ENCODE measurements at regions not wholly inside any gene's neighbourhood (a gene's known extent, or its start where the extent isn't known, plus 50 kb on each side); places are given as distances from the start of the nearest gene placed in this dataset.

- Histone ChIP-seq H4K5ac (ENCODE audit: low read depth, low read length) (no peak overlapping the region), H2AFZ (replicated peaks; ENCODE audit: low read length, poor library complexity) (no peak overlapping the region), H3K27me3 (ENCODE audit: control insufficient read depth, insufficient read depth, low read length) (peaks cover 13% of the 10 kb centered on the region), H2BK15ac (ENCODE audit: low read depth, low read length) (no peak overlapping the region), H3K27ac (ENCODE audit: insufficient read depth, low read length) (no peak overlapping the region), H2AK9ac (replicated peaks; ENCODE audit: low read depth, low read length, poor library complexity) (no peak overlapping the region), H3K4me1 (ENCODE audit: control insufficient read depth, insufficient read depth, low read length) (no peaks in the 10 kb centered on the region), H2BK5ac (ENCODE audit: low read depth, low read length, poor library complexity, severe bottlenecking) (no peak overlapping the region), H3K9me1 (ENCODE audit: insufficient read depth, low read length) (no peaks in the 10 kb centered on the region), H3K14ac (replicated peaks; ENCODE audit: low read depth, low read length) (no peak overlapping the region), H4K20me1 (ENCODE audit: insufficient read depth, low read length) (no peaks in the 10 kb centered on the region), H3K79me1 (ENCODE audit: low read depth in 1 of 2, low read length in 2 of 2) (no peaks in the 10 kb centered on the region), H3K9me3 (ENCODE audit: control insufficient read depth, insufficient read depth, low read length) (no peaks in the 10 kb centered on the region), H3K9ac (ENCODE audit: low read depth, low read length) (no peak overlapping the region), H3K4me2 (ENCODE audit: low read depth, low read length) (no peak overlapping the region), H3K18ac (ENCODE audit: low read depth, low read length) (no peak overlapping the region), H4K91ac (ENCODE audit: insufficient read depth, low read depth, low read length) (no peak overlapping the region), H2BK120ac (ENCODE audit: low read depth, low read length) (no peak overlapping the region), H3K4ac (ENCODE audit: low read depth, low read length) (no peak overlapping the region), H2BK20ac (ENCODE audit: low read depth, low read length) (no peak overlapping the region), H2AK5ac (ENCODE audit: low read depth, low read length) (no peak overlapping the region), H3K36me3 (ENCODE audit: control insufficient read depth, insufficient read depth, low read length) (no peaks in the 10 kb centered on the region), H3K4me3 (ENCODE audit: insufficient read depth, low read depth, low read length) (no peak overlapping the region), H4K8ac (ENCODE audit: low read depth in 2 of 2, low read length in 2 of 2) (no peak overlapping the region), H3K56ac (ENCODE audit: extremely low read depth, insufficient read depth, low read length) (no peak overlapping the region), H3K23ac (ENCODE audit: low read depth, low read length) (no peak overlapping the region)
- no CpG with 5 or more reads among the region's 6 CpGs for WGBS, 2 experiments (ENCODE audit: extremely low coverage in 2 of 2, insufficient read length in 1 of 2)
- no TSS peak for BruUV-seq (replicated peaks)
- no peak for DNase-seq
- no peak for ATAC-seq (ENCODE audit: low read depth)
- ChIA-PET POLR2A (ENCODE audit: unreplicated experiment) (no interaction called here), CTCF (no interaction called here)
- TF ChIP-seq RAD21 (IDR thresholded peaks at IDR 0.05; ENCODE audit: low read length) (no peak), MXI1 (IDR thresholded peaks at IDR 0.05; ENCODE audit: borderline replicate concordance, low read depth, low read length) (no peak), RCOR1 (IDR thresholded peaks at IDR 0.05; ENCODE audit: insufficient replicate concordance, low read length) (no peak), FOS (IDR thresholded peaks at IDR 0.05; ENCODE audit: low read depth, low read length) (no peak), CEBPB (IDR thresholded peaks at IDR 0.05; ENCODE audit: low read depth, low read length) (no peak), POLR2A (IDR thresholded peaks at IDR 0.05; ENCODE audit: low read depth, low read length) (no peak)
- intact Hi-C loops (cut with micrococcal nuclease): no loop called here
- dilution Hi-C loops (cut with HindIII; ENCODE audit: low sequenced_read_pairs, unreplicated experiment): no loop called here
- in situ Hi-C loops (cut with MboI; ENCODE audit: low sequenced_read_pairs): no loop called here
Observed at GRCh38 chr3:71903936-71904335, 119.0 kb upstream of the PROK2 start.

All from IMR-90 (cell line).